H1 (cell line): ENCODE measurements at regions not wholly inside any gene's neighbourhood (a gene's known extent, or its start where the extent isn't known, plus 50 kb on each side); places are given as distances from the start of the nearest gene placed in this dataset.

ENCODE experiments used
- CTCF ChIA-PET: fragments of 300-600 bp; sonication (Branson Sonifier 250); formaldehyde crosslinking; loops from one replicate; lab custom pipeline; 2021; ENCODE audit not compliant: partially characterized antibody; lab: Charles Lee
- POLR2A ChIA-PET: fragments of 300-600 bp; sonication (Branson Sonifier 250); formaldehyde crosslinking; loops from one replicate; lab custom pipeline; 2021; ENCODE audit warnings: inconsistent platforms; ENCODE audit not compliant: partially characterized antibody; lab: Charles Lee
- DNase-seq, 2 experiments: peaks; one replicate each; pipeline versions ENCODE4 v3.0.0 to v3.0.0-alpha.2; 2010 to 2022; ENCODE audit warnings: low spot score in 2 of 2, low read depth in 1 of 2, mixed read lengths in 1 of 2
- FAIRE-seq: peaks from 2 replicates; lab custom pipeline; 2011; peaks lifted over from hg19 to GRCh38; lab: Jason Lieb, UNC
- H2AFZ ChIP-seq: 2 replicates; pipeline ENCODE4 v1.8.1; 2012; ENCODE audit warnings: low read length, inconsistent platforms
- H2AK5ac ChIP-seq: 2 replicates; pipeline ENCODE4 v1.6.1; 2013; ENCODE audit warnings: low read depth, low read length
- H2BK120ac ChIP-seq: replicated peaks from 2 replicates; pipeline ENCODE3; 2013; ENCODE audit warnings: low read depth, low read length, inconsistent platforms
- H2BK12ac ChIP-seq: 2 replicates; pipeline ENCODE4 v1.6.1; 2013; ENCODE audit warnings: low read depth, low read length
- H2BK15ac ChIP-seq: 2 replicates; pipeline ENCODE4 v1.6.1; 2013; ENCODE audit warnings: low read length
- H2BK20ac ChIP-seq: 2 replicates; pipeline ENCODE4 v1.6.1; 2013; ENCODE audit warnings: low read length
- H2BK5ac ChIP-seq: 2 replicates; pipeline ENCODE4 v1.6.1; 2013; ENCODE audit warnings: low read depth, low read length
- H3K14ac ChIP-seq: 2 replicates; pipeline ENCODE4 v1.6.1; 2013; ENCODE audit warnings: inconsistent platforms; ENCODE audit not compliant: insufficient read length
- H3K18ac ChIP-seq: 2 replicates; pipeline ENCODE4 v1.6.1; 2013; ENCODE audit warnings: low read length; ENCODE audit errors: extremely low read depth
- H3K23ac ChIP-seq: 2 replicates; pipeline ENCODE4 v1.6.1; 2013; ENCODE audit warnings: inconsistent platforms; ENCODE audit not compliant: insufficient read length
- H3K23me2 ChIP-seq: 2 replicates; pipeline ENCODE4 v1.6.1; 2013; ENCODE audit warnings: low read depth, low read length
- H3K27ac ChIP-seq: 2 replicates; pipeline ENCODE4 v1.6.1; 2011; ENCODE audit warnings: low read depth, low read length, inconsistent platforms
- H3K27me3 ChIP-seq, 4 experiments: replicated peaks in 1 of 4; 1 replicate in 1 of 4; 2 replicates in 3 of 4; pipeline versions ENCODE4 v1.6.1 to v1.8.1; 2011 to 2013; ENCODE audit warnings: low read length in 3 of 4, mild to moderate bottlenecking in 3 of 4, inconsistent platforms in 2 of 4, mixed read lengths in 2 of 4, moderate library complexity in 1 of 4; ENCODE audit not compliant: control insufficient read depth in 3 of 4, insufficient read depth in 3 of 4; ENCODE audit errors: extremely low read depth in 1 of 4
- H3K36me3 ChIP-seq, 4 experiments: 2 replicates each; pipeline versions ENCODE4 v1.6.1 to v1.8.1; 2011 to 2013; ENCODE audit warnings: mild to moderate bottlenecking in 4 of 4, low read length in 3 of 4, moderate library complexity in 2 of 4, control low read depth in 1 of 4, inconsistent platforms in 1 of 4; ENCODE audit not compliant: insufficient read depth in 4 of 4, control insufficient read depth in 2 of 4
- H3K4ac ChIP-seq: replicated peaks from 2 replicates; pipeline ENCODE3; 2013; ENCODE audit warnings: low read length, low read depth, mixed read lengths, inconsistent platforms; ENCODE audit not compliant: insufficient read length
- H3K4me1 ChIP-seq, 4 experiments: replicated peaks in 1 of 4; 1 replicate in 1 of 4; 2 replicates in 3 of 4; pipeline versions ENCODE4 v1.6.1 to v1.8.1; 2011 to 2013; ENCODE audit warnings: low read length in 3 of 4, inconsistent platforms in 2 of 4, mixed read lengths in 1 of 4; ENCODE audit not compliant: insufficient read depth in 4 of 4, control insufficient read depth in 3 of 4
- H3K4me2 ChIP-seq, 2 experiments: 2 replicates each; pipeline versions ENCODE4 v1.6.1 to v1.8.1; 2011 to 2013; ENCODE audit warnings: low read depth in 2 of 2, low read length in 2 of 2, control low read depth in 1 of 2, inconsistent platforms in 1 of 2, mild to moderate bottlenecking in 1 of 2; ENCODE audit not compliant: insufficient read depth in 1 of 2
- H3K4me3 ChIP-seq, 4 experiments: fragments of 200-600, 300-600 bp in 1 of 4; sonication (generic), shearing (Covaris generic), sonication (Bioruptor Twin) in 1 of 4; 2 replicates each; pipeline versions ENCODE4 v1.5.1 to v1.8.1; 2011 to 2016; ENCODE audit warnings: low read length in 4 of 4, low read depth in 3 of 4, control low read depth in 2 of 4, inconsistent platforms in 2 of 4, mild to moderate bottlenecking in 2 of 4, mixed read lengths in 1 of 4, moderate library complexity in 1 of 4; ENCODE audit not compliant: insufficient read depth in 2 of 4; ENCODE audit errors: extremely low read depth in 1 of 4
- H3K56ac ChIP-seq: replicated peaks from 2 replicates; pipeline ENCODE3; 2013; ENCODE audit warnings: low read depth, mild to moderate bottlenecking, mixed read lengths, low read length, inconsistent platforms; ENCODE audit not compliant: insufficient read length
- H3K79me1 ChIP-seq: 2 replicates; pipeline ENCODE4 v1.6.1; 2013; ENCODE audit warnings: low read depth, low read length, control low read depth
- H3K79me2 ChIP-seq, 2 experiments: 2 replicates each; pipeline versions ENCODE4 v1.6.1 to v1.8.1; 2012 to 2013; ENCODE audit warnings: low read length in 2 of 2, mild to moderate bottlenecking in 2 of 2, inconsistent platforms in 1 of 2; ENCODE audit not compliant: insufficient read depth in 2 of 2, control insufficient read depth in 1 of 2
- H3K9ac ChIP-seq, 4 experiments: replicated peaks in 1 of 4; 1 replicate in 1 of 4; 2 replicates in 3 of 4; pipeline versions ENCODE4 v1.6.1 to v1.8.1; 2011 to 2013; ENCODE audit warnings: low read depth in 3 of 4, low read length in 3 of 4, control low read depth in 2 of 4, mild to moderate bottlenecking in 2 of 4, moderate library complexity in 2 of 4, inconsistent platforms in 1 of 4; ENCODE audit errors: extremely low read depth in 1 of 4
- H3K9me3 ChIP-seq, 2 experiments: 2 replicates each; pipeline versions ENCODE4 v1.6.1 to v1.8.1; 2012 to 2013; ENCODE audit warnings: mild to moderate bottlenecking in 2 of 2, moderate library complexity in 2 of 2, control low read depth in 1 of 2, inconsistent platforms in 1 of 2, low read depth in 1 of 2, low read length in 1 of 2, mixed read lengths in 1 of 2; ENCODE audit not compliant: insufficient read depth in 2 of 2
- H4K20me1 ChIP-seq, 2 experiments: replicated peaks in 1 of 2; 2 replicates each; pipeline versions ENCODE3 to v1.8.1; 2011 to 2013; ENCODE audit warnings: inconsistent platforms in 2 of 2, low read length in 2 of 2, mild to moderate bottlenecking in 1 of 2; ENCODE audit not compliant: insufficient read depth in 2 of 2, control insufficient read depth in 1 of 2
- H4K5ac ChIP-seq: 2 replicates; pipeline ENCODE4 v1.6.1; 2013; ENCODE audit warnings: low read length, low read depth, mixed read lengths, inconsistent platforms; ENCODE audit not compliant: insufficient read length
- H4K8ac ChIP-seq: 2 replicates; pipeline ENCODE4 v1.8.0; 2013; ENCODE audit warnings: mild to moderate bottlenecking, moderate library complexity, low read length, inconsistent platforms; ENCODE audit not compliant: insufficient read depth; ENCODE audit errors: extremely low read depth
- H4K91ac ChIP-seq: replicated peaks from 2 replicates; pipeline ENCODE3; 2013; ENCODE audit warnings: low read length, mixed read lengths, inconsistent platforms; ENCODE audit not compliant: insufficient read length
- ASH2L ChIP-seq: fragments of 200-600, 300-600 bp; sonication (generic); IDR thresholded peaks from one replicate; pipeline ENCODE4 v1.7.1; 2017; ENCODE audit warnings: low read length
- MAFK ChIP-seq: IDR thresholded peaks from 2 replicates; pipeline ENCODE4 v1.6.1; 2012; ENCODE audit warnings: low read depth, mild to moderate bottlenecking, improper control_type of control experiment, low read length
- WGBS, 2 experiments: shearing (Covaris generic) in 1 of 2; methylation state at CpG; one replicate each; pipeline versions ENCODE4 v1.1.6 to v1.1.7; 2013 to 2015; ENCODE audit warnings: low lambda C conversion rate in 2 of 2, mixed read lengths in 2 of 2, inconsistent platforms in 1 of 2, low coverage in 1 of 2, missing lambda C conversion rate in 1 of 2; ENCODE audit not compliant: insufficient replicate concordance in 2 of 2, insufficient coverage in 1 of 2, insufficient read length in 1 of 2; ENCODE audit errors: extremely low coverage in 1 of 2, missing lambda C conversion rate in 1 of 2; 5-methylcytosine and 5-hydroxymethylcytosine counted together

- Histone ChIP-seq H3K36me3 (no peaks in the 10 kb centered on the region), H3K56ac (no peak overlapping the region), H3K23ac (no peak overlapping the region)
- TF ChIP-seq ASH2L (no peak), MAFK (peak; percentile 56; the same call in 1 of the 2 replicates)
- TF ChIP-seq, all 59 proteins: peak for 1
- Histone ChIP-seq H3K23me2 (no peaks in the 10 kb centered on the region), H2BK15ac (no peak overlapping the region), H3K4ac (no peak overlapping the region), H3K9ac (no peak overlapping the region), H4K20me1 (no peaks in the 10 kb centered on the region), H3K4me3 (no peak overlapping the region), H4K8ac (no peak overlapping the region), H2BK120ac (no peak overlapping the region), H3K18ac (no peak overlapping the region), H3K27me3 (no peaks in the 10 kb centered on the region), H3K4me1 (no peaks in the 10 kb centered on the region), H3K9me3 (no peaks in the 10 kb centered on the region), H3K79me1 (no peaks in the 10 kb centered on the region), H2AK5ac (no peak overlapping the region), H4K5ac (no peak overlapping the region), H2BK5ac (no peak overlapping the region), H3K4me2 (no peak overlapping the region), H3K27ac (no peak overlapping the region), H2BK12ac (no peak overlapping the region), H2AFZ (no peak overlapping the region), H4K91ac (no peak overlapping the region), H3K14ac (no peak overlapping the region), H3K79me2 (no peaks in the 10 kb centered on the region), H2BK20ac (no peak overlapping the region)
- FAIRE-seq (no peak), DNase-seq (no peak)
- POLR2A ChIA-PET = no interaction called here
- CTCF ChIA-PET = no interaction called here
- WGBS, 2 experiments = 63% methylated on average over 2 of the region's 2 CpGs; no CpG with 5 or more reads in 1 of the 2 experiments
These were observed 1029.6 kb downstream of the TTLL7 start for GRCh38 chr1:82969340-82969739.
